Activated T-cell treated with anti-CD3 and anti-CD28 coated beads, Interleukin-2, amount 50 U/mL, for 1 hour (primary cell): ENCODE measurements at regions not wholly inside any gene's neighbourhood (a gene's known extent, or its start where the extent isn't known, plus 50 kb on each side); places are given as distances from the start of the nearest gene placed in this dataset.
"Not testable (repeated sequence)": the region's sequence is repeated elsewhere in the genome, so short reads cannot be mapped to it uniquely, and the experiment has no call there.

Experiments
- DNase-seq: peaks from one replicate; pipeline ENCODE4 v3.0.0-alpha.2; 2020

DNA sequence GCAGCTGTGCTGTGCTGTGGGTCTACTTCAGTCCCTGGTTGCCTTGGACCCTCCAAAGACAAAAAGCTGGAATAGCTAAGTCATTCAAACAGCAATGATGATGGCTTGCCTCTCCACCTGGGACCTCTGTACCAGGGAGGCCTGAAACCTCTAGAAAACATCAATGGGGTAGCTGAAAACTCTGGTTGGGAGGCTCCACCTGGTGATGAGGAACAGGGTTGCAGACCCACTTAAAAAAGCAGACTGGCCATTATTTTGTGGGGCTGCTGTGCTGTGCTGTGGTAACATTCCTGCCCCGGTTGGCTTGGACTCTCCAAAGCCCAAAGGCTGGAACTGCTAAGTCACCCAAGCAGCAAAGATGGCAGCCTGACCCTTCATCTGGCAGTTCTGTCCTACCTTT, 839.3 kb upstream of the ARRDC3 start:
- DNase-seq = no peak

DNA sequence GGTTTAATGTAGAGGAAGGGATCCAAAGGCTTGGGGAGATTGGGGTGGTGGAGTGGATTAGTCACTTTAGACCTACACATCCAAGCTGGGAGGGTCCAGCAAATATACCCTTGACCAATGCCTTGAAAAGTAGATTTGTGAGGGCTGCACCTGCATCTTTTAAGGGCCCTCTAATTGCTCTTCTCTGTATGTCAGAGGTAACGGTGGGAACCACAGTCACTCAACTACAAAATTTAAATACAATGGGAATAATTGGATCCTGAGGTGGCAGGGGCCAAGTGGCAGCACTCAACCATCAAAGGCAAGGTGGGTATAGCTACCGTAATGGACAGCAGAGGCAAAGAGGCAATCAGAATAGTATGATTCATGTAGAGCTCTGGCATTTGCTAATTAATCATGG, 833.7 kb upstream of the ARRDC3 start:
- DNase-seq = not testable (repeated sequence)

DNA sequence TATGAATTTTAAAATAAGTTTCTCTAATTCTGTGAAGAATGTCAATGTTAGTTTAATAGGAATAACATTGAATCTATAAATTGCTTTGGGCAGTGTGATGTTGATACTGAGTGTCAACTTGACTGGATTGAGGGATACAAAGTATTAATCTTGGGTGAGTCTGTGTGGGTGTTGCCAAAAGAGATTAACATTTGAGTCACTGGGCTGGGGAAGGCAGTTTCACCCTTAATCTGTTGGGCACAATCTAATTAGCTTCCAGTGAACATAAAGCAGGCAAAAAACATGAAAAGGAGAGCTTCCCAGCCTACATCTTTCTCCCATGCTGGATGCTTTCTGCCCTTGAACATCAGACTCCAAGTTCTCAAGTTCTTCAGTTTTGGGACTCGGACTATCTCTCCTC, 832.0 kb upstream of the ARRDC3 start:
- no peak for DNase-seq

DNA sequence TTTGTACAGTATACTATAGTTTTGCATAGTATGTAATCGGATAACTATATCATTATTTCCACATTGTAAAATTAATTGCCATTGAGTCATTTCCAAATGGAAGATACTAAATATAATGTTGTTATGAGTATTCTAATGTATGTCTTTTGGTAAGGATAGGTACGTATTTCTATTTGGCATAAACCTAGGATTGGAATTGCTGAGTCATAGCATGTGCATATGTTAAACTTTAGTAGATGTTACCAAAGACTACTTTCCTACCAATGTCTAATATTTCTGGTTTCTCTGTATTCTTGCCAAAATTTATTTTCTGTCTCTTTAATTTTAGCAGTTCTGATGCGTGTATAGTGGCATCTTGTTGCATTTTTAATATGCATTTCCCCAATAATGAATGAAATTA, 825.1 kb upstream of the ARRDC3 start:
- no peak for DNase-seq

DNA sequence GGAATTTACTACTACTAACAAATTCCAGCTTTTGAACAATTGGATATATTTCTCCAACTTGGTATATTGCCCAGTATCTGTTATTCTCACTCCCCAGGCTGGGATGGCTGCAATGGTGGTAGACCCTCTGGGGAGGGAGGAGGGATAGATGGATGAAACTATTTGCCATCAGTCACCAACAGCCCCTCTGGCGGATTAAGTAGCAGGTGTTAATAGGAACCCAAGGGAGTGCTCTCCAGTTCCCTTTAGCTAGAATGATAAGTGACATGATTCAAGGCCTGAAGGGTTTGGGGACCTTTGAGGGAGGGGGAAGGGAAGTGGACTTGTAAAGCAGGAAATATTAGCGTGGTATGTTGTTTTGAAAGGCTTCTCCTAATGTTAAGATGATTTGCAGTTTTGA, 824.0 kb upstream of the ARRDC3 start:
- no peak for DNase-seq

DNA sequence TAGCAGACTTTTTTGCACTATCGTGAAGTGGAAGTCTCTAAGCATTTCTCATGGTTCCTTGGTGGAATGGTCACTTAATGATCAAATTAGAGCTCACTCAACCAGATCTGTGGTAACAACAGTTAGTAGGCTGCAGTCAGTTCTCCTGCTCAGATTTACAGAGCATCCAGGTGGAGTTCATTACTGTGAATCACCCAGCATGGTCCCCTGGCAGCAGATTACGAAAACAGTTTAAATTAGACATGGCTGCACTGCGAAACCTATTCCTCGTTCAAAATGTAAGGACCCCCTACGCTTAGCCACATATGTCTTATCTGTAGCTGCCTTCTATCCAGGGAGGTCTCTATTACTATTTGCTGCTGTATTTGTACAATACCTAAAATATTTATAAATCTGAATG, 823.6 kb upstream of the ARRDC3 start:
- no peak for DNase-seq

DNA sequence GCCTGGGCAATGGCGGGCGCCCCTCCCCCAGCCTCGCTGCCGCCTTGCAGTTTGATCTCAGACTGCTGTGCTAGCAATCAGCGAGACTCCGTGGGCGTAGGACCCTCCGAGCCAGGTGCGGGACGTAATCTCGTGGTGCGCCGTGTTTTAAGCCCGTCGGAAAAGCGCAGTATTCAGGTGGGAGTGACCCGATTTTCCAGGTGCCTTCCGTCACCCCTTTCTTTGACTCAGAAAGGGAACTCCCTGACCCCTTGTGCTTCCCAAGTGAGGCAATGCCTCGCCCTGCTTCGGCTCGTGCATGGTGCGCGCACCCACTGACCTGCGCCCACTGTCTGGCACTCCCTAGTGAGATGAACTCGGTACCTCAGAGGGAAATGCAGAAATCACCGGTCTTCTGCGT, 815.9 kb upstream of the ARRDC3 start:
- DNase-seq = not testable (repeated sequence)

DNA sequence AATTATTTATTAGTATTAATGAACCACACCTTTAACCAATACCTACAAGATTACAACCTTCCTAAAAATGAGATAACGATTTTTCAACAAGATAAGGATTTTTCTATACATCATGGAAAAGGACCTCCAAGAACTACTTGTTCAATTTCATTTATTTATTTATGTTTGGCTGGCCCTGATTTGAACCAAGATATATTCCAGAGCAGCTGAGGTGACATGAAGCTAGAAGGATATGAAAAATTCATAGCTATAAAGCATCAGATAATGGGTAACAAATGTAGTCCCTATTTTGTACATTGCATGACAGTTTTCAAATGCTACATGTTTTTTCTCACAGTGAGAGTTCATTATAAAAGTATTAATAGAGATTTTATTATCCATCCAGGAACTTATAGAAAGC, 798.5 kb upstream of the ARRDC3 start:
- no peak for DNase-seq

DNA sequence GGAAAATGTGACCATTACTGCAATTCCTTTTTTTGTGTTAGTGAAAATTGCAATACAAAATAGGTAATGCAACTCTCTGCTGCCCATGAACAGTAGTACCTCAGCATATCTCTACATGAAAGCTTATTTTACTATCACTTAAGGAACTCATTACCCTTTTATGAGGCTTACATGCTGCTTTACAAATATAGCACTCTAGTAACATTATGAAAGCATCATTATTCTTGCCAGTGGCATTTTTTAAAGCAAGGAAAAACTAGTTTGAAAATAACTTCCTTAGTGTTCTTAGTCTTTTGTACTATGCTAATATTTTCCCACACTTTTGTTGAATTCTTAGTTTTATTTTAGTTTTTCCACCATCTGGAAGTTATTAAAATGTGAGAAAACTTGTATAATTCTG, 797.3 kb upstream of the ARRDC3 start:
- no peak for DNase-seq

DNA sequence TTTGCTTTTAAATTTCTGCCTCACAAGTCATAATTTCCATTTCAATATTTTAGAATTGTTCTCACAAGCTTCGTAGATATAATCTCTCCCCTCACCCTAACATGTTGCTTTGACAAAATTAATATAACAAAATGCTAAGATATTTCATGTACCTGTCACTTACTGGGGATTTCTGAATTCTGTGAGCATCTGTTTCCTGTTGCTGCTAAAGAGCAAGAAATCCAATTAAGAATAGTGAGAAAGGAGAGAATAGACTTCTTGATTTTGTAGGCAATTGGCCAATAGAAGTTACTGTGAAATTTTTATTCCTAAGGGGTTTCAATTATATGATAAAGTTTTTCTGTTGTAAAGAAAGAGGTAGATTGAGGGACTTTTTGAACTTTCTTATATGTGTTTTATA, 796.5 kb upstream of the ARRDC3 start:
- DNase-seq = no peak

DNA sequence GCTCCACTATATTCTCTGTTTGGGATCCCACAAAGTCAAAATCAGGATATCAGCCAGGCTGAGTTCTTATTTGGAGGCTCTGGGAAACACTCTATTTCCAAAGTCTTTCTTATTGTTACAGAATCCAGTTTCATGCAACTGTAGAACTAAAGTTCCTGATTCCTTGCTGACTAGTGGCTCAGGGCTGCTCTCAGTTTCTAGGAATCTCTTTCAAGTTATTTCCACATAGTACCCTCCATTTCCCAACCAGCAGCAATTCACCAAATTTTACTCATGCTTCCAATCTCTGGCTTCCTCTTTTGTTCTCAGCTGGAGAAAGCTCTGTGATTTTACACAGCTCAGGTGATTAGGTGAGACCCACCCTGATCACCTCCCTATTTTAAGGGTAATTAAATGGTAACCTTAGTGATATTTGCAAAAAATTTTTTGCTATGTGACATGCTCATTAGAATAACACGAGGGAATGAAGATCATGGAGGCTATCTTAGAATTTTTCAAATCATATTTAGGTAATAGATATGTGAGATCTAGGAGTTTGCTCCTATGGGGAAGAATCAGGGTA, 794.9 kb upstream of the ARRDC3 start:
- DNase-seq = no peak

DNA sequence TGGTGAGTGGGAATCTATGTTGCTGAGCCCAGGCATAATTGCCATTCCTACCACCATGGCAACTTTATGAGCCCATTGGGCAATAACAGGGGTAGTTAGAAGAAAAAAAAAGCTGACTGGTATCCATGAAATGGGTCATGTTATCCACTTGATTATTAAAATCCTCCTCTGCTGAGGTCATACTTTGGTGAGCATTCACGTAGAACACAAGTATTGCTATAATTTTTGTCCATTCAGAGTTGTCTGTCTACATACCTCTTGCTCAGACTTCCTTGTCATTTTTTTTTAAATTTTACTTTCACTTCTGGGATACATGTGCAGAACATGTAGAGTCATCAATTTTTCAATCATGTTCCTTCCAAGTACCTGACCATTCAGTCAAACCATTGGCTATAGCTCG, 780.8 kb upstream of the ARRDC3 start:
- no peak for DNase-seq

DNA sequence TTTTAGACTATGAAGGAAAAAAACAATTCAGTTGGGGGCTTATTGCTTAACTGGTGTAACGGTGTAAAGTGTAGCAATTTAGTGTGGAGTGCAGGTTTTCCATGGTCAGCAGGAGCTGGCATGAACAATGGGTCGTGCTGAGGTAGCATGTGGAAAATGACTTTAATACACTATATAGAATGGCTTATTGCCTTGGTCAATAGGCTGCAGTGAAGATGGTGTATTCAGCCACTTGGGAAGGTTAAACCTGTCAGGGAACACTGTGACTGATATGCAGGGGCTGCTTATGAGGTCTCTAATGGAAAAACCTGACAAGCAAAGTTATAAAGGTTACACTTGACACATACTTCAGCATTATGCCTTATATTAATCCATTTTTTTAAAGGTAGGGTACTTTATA, 764.7 kb upstream of the ARRDC3 start:
- no peak for DNase-seq

DNA sequence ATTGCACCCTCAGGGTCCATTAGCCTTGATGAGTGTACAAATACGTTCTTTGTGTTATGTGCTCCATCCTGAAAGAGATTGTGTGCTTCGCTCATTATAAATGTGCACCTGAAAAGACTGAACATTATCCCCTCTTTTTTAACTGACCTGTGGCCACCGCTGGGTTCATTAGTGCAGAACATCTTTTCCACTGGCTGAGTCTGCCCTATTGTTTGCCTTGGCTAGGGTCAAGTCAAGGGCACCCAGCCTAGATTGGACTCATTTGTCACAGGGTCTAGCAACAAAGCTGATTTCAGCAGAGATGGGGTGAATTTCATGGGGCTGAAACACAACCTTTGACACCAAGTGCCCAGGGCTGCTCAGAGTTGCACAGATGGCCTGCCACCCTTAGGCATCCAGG, 764.1 kb upstream of the ARRDC3 start:
- no peak for DNase-seq

DNA sequence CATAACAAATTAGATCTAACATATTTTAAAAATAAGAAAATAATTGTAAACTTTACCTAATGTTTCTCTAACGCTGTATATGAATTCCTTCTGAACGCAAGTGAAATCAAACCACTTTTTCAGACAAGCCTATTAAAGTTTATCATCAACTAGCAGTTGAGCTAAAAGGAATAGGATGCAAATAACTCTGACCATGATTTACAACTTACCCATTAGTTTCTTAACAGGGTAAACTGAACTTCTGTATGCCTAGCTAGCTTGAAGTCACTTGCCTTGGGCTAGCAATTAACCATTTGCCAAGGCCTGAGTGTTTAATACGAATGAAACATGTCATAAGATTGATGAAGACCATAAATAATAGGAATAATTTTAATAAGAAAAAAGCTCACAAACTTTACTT, 762.7 kb upstream of the ARRDC3 start:
- DNase-seq = no peak

DNA sequence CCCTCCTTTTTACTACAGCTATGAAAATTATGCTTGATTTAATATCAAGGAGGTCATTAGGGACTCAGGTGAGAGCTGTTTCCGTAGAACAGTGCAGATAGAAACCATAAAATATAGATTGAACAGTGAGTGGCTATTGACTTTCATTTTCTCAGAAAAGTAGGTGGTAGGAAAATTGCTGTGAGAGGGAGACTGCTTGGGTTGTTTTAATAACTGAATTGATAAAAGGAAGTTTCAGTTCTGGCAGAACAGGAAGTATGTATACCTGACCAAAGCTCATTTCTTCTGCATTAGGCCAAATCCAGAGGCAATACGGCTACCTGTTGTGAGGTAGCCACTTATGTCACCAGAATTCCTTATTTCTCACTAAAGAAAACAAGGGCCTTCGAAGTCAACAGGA, 761.7 kb upstream of the ARRDC3 start:
- no peak for DNase-seq

DNA sequence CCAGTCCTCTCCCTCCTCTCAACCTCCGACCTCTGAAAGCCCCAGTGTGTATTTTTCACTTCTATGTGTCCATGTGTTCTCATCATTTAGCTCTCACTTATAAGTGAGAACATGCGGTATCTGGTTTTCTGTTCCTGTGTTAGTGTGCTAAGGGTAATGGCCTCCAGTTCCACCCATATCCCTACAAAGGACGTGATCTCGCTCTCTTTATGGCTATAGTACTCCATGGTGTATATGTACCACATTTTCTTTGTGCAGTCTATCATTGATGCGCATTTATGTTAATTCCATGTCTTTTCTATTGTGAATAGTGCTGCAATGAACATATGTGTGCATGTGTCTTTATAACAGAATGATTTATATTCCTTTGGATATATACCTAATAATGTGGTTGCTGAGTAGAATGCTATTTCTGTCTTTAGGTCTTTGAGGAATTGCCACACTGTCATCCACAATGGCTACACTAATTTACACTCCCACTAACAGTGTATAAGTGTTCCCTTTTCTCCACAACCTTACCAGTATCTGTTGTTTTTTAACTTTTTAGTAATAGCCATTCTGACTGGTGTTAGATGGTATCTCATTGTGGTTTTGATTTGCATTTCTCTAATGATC, 749.3 kb upstream of the ARRDC3 start:
- not testable (repeated sequence) for DNase-seq

DNA sequence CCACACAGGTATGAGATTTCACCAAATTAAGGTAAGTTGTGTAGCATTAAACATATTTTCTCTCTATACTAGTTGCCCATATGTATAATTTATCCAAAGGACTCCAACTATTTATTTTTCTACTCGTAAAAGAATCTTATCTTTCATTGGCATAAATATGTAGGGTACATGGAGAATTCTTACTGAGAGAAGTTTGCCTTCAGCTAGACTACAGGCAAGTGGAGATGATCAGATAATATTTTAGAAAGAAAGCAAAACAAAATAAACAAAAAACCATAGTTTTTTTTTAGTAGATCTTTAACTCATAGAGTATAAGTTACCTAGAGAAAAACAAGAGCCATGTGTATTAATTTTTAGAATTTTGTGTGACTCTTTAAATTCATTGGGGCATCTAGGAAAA, 743.1 kb upstream of the ARRDC3 start:
- DNase-seq = no peak

DNA sequence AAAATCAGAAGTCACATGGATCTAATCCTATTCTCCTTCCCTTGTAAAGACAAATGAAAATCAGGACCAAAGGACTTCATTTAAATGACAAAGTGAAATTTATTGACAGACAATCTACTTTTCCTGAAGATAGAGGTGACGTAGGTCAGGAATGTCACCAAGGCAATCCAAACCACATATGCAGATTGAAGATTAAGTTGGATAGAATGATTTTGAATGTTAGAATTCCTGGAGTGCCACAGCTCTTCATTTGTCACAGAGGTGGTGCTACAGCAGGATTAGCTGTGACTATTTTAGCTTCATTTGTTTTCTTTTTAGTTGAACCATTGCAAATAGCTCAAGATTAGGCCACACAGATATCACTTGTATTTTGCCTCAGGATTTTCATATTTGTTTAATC, 736.0 kb upstream of the ARRDC3 start:
- no peak for DNase-seq

DNA sequence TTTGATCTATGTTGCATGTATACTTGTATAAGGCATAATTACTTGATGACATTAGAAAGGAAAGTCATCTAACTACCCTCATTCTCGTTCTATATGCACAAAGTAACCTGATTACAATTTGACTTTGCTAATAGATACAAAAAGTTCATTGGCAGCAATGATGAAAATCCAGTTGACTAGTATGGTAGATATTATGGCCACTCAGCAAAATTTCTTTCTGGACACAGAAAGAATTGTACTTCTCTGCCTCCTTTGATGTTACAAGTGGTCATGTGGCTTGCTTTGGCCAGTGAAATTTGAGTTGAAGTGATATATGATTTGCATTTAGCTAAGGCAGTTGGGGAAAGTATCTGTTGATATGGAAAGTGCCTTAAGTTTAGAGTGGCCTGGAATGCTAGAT, 723.7 kb upstream of the ARRDC3 start:
- no peak for DNase-seq

DNA sequence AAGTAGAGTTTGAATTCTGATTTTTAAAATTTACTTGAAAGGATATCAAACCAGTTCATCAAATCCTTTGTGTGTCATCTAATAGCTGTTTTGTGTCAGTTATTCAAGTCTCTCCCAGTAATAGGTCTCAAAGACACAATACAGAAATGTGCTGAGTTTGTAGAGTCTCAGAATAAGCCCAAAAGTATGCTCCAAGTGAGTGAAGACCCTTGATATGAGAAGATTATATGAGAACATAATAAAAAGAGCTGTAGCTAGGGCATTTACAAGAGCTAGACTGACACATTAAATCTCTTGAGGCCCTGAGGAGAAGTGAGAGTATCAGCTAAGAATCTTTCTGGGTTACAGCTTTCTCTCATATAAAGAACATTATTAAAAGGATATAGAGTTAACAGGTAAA, 721.0 kb upstream of the ARRDC3 start:
- DNase-seq = no peak

DNA sequence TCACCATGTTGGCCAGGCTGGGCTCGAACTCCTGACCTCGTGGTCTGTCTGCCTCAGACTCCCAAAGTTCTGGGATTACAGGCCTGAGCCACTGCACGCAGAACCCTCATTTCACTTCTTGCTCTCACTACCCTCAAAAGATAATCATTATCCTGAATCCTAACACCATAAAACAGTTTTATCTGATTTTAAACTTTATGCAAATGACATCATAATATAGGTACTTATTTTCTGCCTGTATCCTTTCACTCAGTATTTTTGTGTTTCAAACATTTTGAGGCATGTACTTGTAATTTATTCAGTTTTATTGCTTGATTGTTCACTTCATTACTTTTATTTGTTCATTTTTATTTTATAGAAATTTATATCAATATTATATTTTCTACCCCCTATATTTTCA, 719.2 kb upstream of the ARRDC3 start:
- DNase-seq = no peak

DNA sequence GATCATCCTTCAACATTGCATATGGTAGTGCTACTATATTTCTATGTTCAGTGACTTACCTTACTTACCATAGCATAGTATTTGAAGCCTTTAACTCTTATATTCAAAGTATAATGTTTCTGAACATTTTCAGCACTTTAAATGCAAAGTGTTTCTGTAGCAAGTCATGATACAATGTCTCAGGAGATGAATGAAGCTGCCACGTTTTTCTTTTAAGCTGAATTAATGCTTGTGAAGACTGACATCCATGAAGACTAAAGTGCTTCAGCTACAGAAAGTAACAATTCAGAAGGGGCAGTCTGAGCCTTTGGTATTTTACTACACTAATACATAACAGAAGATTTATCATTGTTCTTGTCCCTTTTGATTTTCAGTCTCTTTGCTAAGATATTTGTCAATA, 709.1 kb upstream of the ARRDC3 start:
- no peak for DNase-seq

DNA sequence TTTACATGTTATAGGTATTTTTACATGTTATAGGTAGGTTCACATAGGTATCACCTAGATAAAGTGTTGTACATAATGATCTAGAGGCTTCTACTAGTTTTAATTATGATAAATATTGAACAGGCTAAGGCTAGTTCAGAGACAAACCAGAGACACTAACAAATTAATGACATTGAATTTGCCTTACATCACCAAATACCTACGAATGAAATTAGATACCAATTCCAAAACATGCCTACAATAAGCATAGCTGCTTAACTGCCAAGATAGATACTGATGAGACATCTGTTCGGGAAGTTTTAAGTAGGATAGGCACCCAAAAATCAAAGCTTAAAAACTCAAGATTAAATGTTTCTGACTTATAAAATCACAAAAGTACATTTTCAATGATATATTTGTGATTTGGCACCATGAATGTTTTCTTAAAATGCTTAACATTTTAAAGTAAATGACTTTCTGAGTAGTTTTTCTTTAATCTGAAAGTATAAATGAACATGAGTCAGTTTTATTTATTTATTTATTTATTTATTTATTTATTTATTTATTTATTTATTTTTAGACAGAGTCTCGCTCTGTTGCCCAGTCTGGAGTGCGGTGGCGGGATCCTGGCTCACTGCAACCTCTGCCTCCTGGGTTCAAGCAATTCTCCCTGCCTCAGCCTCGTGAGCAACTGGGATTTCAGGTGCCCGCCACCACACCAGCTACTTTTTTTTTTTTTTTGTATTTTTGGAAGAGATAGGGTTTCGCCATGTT, 703.1 kb upstream of the ARRDC3 start:
- DNase-seq = no peak
